Liver (tissue), 3 donors: ENCODE measurements at regions not wholly inside any gene's neighbourhood (a gene's known extent, or its start where the extent isn't known, plus 50 kb on each side); places are given as distances from the start of the nearest gene placed in this dataset.

ENCODE experiments used
- EGR1 ChIP-seq, 2 donors: IDR thresholded peaks; 2 replicates each; pipeline ENCODE4 v1.6.1; 2016 to 2018; ENCODE audit warnings: antibody characterized with exemption in 2 of 2, low read depth in 2 of 2
- FOXA1 ChIP-seq: IDR thresholded peaks from 2 replicates; pipeline ENCODE4 v1.6.1; 2016; ENCODE audit warnings: antibody characterized with exemption
- JUND ChIP-seq, 2 donors: IDR thresholded peaks; 2 replicates each; pipeline ENCODE4 v1.6.1; 2016; ENCODE audit warnings: antibody characterized with exemption in 2 of 2
- RAD21 ChIP-seq, 2 donors: IDR thresholded peaks; 2 replicates each; pipeline ENCODE4 v1.6.1; 2016; ENCODE audit warnings: antibody characterized with exemption in 2 of 2, mild to moderate bottlenecking in 2 of 2
- SP1 ChIP-seq: IDR thresholded peaks from 2 replicates; pipeline ENCODE4 v1.6.1; 2018; ENCODE audit warnings: antibody characterized with exemption, mild to moderate bottlenecking
- TAF1 ChIP-seq: conservative IDR thresholded peaks from 2 replicates; pipeline ENCODE4 v1.6.1; 2016; ENCODE audit warnings: antibody characterized with exemption, mild to moderate bottlenecking
- TF ChIP-seq, protein P1 (sequence below): IDR thresholded peaks from 2 replicates; pipeline ENCODE4 v1.6.1; 2016; ENCODE audit warnings: antibody characterized with exemption, mild to moderate bottlenecking
- TF ChIP-seq, protein P2 (sequence below): fragments of 150-350 bp; IDR thresholded peaks from 2 replicates; pipeline ENCODE4 v1.5.1; 2017; ENCODE audit warnings: improper control_type of control experiment, low read depth, low read length; ENCODE audit not compliant: missing input control
- donor health status: healthy.
- donor health status: healthy.

DNA sequence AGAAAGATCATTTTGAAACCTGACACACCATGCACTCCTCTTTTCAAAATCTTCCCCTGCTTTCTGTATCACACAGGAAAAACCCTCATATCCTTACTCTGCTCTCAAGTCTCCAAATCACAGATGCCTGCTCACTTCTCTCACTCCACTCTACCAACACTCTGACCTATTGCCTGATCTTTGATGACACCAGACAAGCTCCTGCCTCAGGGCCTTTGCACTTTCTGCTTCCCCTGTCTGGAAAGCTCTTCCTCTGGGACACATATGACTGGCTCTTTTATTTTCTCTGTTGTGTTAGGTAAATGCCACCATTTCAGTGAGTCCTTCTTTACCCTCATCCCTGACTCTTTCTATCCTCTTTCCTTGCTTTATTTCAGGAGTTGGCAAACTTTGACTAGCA, 1300.7 kb upstream of the ZEB2 start:
- no peak for TF ChIP-seq TAF1
- no peak for TF ChIP-seq FOXA1
- TF ChIP-seq, protein P1, sequence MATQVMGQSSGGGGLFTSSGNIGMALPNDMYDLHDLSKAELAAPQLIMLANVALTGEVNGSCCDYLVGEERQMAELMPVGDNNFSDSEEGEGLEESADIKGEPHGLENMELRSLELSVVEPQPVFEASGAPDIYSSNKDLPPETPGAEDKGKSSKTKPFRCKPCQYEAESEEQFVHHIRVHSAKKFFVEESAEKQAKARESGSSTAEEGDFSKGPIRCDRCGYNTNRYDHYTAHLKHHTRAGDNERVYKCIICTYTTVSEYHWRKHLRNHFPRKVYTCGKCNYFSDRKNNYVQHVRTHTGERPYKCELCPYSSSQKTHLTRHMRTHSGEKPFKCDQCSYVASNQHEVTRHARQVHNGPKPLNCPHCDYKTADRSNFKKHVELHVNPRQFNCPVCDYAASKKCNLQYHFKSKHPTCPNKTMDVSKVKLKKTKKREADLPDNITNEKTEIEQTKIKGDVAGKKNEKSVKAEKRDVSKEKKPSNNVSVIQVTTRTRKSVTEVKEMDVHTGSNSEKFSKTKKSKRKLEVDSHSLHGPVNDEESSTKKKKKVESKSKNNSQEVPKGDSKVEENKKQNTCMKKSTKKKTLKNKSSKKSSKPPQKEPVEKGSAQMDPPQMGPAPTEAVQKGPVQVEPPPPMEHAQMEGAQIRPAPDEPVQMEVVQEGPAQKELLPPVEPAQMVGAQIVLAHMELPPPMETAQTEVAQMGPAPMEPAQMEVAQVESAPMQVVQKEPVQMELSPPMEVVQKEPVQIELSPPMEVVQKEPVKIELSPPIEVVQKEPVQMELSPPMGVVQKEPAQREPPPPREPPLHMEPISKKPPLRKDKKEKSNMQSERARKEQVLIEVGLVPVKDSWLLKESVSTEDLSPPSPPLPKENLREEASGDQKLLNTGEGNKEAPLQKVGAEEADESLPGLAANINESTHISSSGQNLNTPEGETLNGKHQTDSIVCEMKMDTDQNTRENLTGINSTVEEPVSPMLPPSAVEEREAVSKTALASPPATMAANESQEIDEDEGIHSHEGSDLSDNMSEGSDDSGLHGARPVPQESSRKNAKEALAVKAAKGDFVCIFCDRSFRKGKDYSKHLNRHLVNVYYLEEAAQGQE: no peak
- TF ChIP-seq, protein P2, sequence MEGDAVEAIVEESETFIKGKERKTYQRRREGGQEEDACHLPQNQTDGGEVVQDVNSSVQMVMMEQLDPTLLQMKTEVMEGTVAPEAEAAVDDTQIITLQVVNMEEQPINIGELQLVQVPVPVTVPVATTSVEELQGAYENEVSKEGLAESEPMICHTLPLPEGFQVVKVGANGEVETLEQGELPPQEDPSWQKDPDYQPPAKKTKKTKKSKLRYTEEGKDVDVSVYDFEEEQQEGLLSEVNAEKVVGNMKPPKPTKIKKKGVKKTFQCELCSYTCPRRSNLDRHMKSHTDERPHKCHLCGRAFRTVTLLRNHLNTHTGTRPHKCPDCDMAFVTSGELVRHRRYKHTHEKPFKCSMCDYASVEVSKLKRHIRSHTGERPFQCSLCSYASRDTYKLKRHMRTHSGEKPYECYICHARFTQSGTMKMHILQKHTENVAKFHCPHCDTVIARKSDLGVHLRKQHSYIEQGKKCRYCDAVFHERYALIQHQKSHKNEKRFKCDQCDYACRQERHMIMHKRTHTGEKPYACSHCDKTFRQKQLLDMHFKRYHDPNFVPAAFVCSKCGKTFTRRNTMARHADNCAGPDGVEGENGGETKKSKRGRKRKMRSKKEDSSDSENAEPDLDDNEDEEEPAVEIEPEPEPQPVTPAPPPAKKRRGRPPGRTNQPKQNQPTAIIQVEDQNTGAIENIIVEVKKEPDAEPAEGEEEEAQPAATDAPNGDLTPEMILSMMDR: no peak
- TF ChIP-seq EGR1 (IDR thresholded peaks at IDR 0.05; ENCODE audit: low read depth in 2 of 2): no peak
- TF ChIP-seq SP1: no peak
- TF ChIP-seq RAD21 (IDR thresholded peaks at IDR 0.05): no peak
- no peak for TF ChIP-seq JUND (IDR thresholded peaks at IDR 0.05)
